ENCODE measurements at regions not wholly inside any gene's neighbourhood (a gene's known extent, or its start where the extent isn't known, plus 50 kb on each side); places are given as distances from the start of the nearest gene placed in this dataset.
"Not testable (repeated sequence)": the region's sequence is repeated elsewhere in the genome, so short reads cannot be mapped to it uniquely, and the experiment has no call there.

DNA sequence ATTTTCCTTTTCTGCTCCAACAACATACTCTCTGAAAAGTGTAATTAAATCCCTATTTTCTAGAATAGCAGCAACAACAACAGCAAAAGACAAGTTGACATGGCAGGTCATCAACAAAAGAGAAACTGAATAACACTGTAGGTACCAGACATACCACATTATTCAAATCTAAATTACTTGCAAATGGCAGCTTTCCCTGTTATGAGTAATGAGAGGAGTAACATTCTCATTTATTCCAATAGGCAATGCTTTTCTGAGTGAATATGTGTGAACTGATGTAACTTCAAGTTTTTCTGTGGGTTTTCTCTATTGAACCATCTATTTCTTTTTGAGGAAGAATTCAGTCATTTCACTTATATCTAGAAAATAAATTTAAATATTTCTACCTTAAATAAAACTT, 501.5 kb downstream of the TRIB2 start:
- DNase-seq (ENCODE audit: low read depth): no peak

DNA sequence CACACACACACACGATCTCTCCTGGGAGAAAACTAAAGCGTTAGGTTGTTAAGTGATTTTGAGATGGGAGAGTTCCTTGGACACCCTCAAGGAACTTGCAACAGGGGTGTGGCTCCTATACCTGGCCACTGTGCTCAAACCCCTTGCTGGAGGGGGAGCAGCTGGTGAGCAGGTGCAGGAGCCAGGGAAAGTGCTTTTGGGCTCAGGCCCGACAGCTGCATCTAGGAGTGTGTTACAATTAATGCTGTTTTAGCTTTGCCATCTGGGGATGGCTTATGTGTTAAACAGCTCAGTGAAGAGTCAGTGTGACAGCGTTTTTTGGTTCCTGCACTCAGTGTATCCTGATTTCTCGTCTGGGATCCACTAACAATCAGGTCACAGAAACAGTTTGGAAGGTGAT, 510.8 kb downstream of the TRIB2 start:
- DNase-seq (ENCODE audit: low read depth): no peak

GRCh38 chr2:13230221-13230620, 513.5 kb downstream of the TRIB2 start:
- peak; percentile 40 for DNase-seq (ENCODE audit: low read depth)

GRCh38 chr2:13240061-13240460, 523.3 kb downstream of the TRIB2 start:
- DNase-seq (ENCODE audit: low read depth): peak; percentile 6

- DNase-seq (ENCODE audit: low read depth): no peak
Observed at GRCh38 chr2:13240789-13241487, 524.2 kb downstream of the TRIB2 start.

DNA sequence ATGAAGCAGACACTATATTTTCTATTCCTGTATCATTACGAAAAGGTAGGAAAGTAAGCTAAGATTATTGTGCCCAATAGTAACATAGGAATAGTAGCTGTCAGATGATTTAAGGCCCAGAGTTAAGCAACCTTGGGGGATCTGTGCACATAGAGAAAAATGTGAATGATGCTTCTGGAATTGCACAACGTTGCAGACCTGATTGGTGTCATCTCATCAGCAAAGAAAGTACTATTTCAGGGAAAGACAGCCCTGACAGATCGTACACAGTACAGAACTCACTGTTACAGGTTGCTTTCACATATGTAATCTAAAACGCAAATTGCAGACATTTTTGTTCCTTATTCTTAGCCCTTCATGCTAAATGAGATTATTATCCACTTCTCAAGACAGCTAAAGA, 535.9 kb downstream of the TRIB2 start:
- no peak for DNase-seq (ENCODE audit: low read depth)

DNA sequence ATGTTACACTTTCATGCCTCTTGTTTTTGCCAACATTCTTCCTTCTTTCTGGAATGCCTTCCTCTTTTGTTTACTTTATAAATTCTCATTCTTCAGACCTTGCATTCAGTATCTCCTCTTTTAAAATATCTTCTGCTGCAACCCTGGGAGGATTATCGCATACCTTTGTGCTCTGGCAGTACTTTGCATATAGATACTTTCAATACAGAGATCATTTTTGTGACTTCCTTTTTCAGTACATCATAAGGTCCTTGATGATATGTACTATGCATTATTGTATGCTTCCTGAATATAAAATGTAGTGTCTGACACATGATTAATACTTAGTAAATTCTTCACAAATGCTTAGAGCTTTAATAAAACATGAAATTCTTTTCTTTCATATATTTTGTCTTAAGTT, 538.7 kb downstream of the TRIB2 start:
- no peak for DNase-seq (ENCODE audit: low read depth)

DNA sequence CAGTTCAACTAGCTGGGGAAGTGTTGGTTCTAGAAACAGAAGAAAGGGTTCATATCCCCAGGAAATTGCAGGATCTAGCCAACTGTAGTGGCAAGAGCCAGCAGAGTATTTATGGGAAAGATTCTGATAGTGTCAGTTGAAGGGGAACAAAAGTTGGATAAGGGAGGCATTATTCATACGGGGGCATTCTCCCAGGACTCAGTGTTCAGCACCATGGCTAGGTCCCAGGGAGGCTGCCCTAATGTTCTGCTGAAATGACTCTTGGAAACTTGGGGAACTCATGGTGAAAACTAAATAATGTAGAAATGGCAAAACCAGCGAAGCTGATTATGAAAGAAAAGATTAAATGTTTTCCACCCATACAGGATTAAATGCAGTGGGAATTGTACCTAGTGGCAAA, 543.7 kb downstream of the TRIB2 start:
- peak; percentile 19 for DNase-seq (ENCODE audit: low read depth)

DNA sequence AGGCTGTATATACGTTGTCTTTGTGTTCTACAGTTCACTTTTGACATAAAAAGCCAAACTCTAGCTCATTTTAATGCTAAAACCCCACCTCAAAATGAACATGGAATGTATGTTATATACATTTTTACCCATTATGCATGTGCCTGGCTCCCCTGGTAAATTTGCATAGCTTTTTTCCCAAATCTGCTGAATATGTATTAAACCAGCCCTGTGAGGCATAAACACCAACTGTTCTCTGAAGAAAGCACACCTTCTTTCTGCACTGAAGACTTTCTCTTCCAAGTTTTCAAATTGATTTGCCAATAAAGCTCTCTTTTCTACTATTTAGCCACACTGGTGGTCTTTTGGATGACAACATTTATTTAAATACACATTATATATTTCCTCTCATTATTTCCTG, 549.4 kb downstream of the TRIB2 start:
- DNase-seq (ENCODE audit: low read depth): no peak

- DNase-seq (ENCODE audit: low read depth): no peak
Observed at GRCh38 chr2:13284688-13285087, 568.0 kb downstream of the TRIB2 start.

DNA sequence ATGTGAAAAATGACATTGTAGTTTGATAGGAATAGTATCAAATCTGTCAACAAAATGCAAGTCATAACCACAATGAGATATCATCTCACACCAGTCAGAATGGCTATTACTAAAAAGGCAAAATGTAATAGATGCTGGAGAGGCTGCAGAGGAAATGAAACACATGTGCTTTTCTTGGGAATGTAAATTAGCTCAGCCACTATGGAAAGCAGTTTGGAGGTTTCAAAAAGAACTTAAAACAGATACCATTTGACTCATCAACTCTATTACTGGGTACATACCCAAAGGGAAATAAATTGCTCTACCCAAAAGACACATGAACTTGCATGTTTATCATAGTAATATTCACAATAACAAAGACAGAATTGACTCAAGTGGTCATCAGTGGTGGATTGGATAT, 572.6 kb downstream of the TRIB2 start:
- no peak for DNase-seq (ENCODE audit: low read depth)

GRCh38 chr2:13308478-13308805, 591.7 kb downstream of the TRIB2 start:
- DNase-seq (ENCODE audit: low read depth): not testable (repeated sequence)

DNA sequence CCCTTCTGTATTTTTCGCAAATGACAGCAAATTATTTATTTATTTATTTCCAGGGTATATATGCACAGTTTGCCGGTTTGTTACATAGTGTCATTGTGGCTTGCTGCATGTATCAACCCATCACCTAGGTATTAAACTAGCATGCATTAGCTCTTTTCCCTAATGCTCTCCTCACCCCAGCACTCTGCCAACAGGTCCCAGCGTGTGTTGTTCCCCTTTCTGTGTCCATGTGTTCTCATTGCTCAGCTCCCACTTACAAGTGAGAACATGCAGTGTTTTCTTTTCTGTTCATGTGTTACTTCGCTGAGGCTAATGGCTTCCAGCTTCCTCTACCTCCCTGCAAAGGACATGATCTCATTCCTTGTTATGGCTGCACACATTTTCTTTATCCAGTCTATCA, 592.3 kb downstream of the TRIB2 start:
- no peak for DNase-seq (ENCODE audit: low read depth)

GRCh38 chr2:13332060-13332459, 615.3 kb downstream of the TRIB2 start:
- no peak for DNase-seq (ENCODE audit: low read depth)

GRCh38 chr2:13334071-13334470, 617.3 kb downstream of the TRIB2 start:
- not testable (repeated sequence) for DNase-seq (ENCODE audit: low read depth)

DNA sequence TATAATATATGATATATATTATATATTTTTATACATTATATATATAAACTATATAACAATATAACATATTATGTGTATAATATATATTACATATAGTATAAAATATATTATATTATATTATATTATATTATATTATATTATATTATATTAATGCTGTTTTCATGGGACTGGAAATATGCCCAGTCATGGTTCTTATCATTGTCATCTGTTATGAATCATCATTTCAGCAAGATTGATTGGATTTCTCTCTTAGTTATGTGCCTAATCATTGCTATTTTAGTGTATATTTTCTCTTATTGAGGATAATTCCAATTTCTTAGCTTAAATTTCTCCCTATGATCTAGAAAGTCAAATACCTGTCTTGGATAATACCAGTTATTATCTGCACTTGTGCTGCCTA, 617.8 kb downstream of the TRIB2 start:
- peak; percentile 8 for DNase-seq (ENCODE audit: low read depth)

DNA sequence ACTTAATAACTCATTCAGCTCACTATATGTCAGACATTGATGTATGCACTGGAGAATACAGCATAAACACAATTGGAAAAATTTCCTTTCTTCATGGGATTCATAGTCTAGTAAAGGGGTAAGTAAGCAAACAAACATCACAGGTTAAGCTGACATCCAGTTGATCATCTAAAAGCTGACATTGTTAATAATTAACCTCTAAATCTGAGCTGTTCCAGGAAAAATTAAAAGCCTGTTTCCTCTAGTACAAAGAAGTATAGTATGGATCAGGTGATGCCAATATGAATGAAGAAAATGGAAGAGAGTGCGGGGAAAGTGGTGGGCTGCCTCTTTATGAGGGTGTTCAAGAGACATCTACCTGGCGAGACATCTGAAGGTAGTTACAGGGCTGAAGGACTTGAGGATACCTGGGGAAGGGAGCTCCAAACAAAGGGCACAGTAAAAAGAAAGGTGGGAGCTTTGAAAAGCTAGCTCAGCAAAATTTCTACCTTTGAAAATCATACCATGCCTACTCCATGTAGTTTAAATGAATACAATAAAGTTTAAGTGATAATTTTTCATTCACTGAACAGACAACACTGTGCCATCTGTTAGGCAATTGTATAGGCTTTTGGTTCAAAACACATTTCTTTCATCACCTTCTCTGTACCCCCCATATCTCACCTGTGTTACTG, 619.3 kb downstream of the TRIB2 start:
- no peak for DNase-seq (ENCODE audit: low read depth)

DNA sequence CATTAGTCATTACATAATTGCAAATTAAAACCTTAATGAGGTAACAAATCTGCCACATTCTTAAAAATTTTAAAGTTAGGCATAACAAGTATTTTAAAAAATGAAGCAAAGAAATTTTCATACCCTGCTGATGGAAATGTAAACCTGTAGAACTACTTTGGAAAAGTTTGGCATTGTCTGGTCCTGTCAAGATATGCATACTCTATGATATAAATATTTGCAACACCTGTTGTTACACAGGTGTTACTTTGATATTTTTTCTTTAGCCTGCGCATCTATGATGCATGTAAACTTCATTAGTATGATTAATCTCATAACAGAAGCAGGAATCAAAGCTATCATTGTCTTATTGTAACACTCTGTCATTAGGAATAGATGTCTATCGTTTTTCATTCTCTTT, 634.3 kb downstream of the TRIB2 start:
- no peak for DNase-seq (ENCODE audit: low read depth)

DNA sequence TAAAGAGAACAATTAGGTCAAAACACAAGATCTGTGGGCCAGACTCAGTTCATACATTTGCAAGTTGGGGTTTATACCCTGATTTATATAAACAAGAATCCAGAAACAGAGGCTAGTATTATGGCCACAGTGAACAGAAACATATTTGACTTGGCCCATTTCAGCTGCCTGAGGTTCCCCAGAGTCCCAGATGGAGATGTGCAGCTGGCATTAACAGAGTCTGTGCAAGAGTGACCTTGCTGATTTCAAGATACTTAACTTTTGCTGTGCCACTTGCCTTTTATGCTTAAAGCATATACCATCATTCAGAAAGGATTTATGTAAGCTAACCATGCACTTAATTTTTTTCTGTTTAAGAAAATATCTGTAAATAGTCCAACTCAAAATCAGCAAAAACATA, 636.3 kb downstream of the TRIB2 start:
- no peak for DNase-seq (ENCODE audit: low read depth)

DNA sequence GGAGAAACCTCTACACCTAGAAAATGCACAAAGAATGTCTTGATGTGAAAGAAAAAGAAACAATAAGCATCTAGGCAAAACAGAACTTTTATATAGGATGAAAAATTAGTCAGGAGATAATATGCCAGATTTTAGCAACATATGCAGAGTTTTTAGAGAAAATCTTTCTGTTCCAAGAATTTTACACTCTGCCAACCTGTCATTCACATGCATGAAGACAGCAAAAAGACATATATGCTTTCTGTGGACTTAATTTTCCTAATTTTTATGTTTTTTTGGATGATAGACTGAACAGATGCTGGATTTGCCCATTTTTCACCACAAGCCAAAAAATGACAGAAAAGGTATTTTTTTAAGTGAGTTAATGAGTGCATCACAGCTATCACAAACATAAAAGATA, 637.3 kb downstream of the TRIB2 start:
- no peak for DNase-seq (ENCODE audit: low read depth)

DNA sequence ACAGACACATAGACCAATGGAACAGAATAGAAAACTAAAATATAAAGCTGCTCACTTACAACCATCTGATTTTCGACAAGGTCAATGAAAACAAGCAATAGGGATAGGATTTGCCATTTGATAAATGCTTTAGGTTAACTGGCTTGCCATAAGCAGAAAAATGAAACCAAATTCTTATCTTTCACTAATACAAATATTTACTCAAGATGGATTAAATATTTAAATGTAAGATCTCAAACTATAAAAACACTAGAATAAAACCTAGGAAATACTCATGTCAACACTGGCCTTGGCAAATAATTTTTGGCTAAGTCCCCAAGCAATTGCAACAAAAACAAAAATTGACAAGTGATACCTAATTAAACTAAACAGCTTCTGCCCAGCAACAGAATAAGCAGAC, 665.2 kb downstream of the TRIB2 start:
- DNase-seq (ENCODE audit: low read depth): not testable (repeated sequence)

DNA sequence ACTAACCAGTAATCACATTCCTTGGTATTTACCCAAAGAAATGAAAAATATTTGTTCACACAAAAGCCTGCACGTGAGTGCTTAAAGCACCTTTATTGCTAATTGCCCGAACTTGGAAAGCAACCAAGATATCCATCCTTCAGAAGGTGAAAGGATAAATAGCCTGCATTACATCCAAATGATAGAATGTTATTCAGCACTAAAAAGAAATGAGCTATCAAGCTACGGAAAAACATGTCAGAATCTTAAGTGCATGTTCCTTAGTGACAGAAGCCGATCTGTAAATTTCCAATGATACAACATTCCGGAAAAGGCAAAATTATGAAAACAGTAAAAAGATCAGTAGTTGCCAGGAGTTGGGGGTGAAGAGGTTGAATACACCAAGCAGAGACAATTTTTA, 672.4 kb downstream of the TRIB2 start:
- DNase-seq (ENCODE audit: low read depth): not testable (repeated sequence)

DNA sequence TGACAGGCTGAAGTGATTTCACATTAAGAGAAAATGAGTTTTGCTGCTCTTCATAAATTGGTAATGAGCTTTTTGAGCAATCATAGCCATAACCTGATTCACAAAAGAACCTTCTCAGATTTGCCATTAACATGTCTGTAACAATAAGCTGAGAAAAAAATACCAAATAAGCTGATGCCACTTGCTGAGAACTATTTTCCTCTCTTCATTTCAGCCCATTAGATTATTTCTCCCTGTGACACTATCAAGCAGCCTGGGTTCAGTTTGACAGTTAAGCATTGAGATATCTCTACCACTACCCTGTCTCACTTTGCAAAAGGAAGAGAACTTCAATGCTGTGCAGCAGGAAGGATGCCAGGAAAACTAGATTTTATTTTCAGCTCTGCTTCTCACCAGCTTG, 673.9 kb downstream of the TRIB2 start:
- DNase-seq (ENCODE audit: low read depth): no peak

DNA sequence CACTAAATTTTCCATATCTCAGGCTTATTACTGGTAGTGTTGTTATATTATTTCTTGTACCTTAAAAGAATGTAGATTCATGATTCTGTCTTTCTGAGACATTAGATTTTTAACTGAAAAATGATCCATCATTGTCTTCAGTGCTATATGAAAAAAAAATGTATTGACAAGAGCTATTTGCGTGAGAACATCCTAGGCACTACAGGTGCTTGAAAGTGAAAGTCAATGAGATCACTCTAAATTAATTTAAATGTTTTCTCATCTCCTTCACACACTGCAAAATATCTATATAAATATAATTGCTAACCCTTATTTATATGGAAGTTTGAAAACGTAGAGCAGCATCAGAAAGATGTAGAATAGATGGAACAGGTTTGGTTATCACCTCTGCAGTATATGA, 684.6 kb downstream of the TRIB2 start:
- DNase-seq (ENCODE audit: low read depth): no peak

Measured in ELR (cell line).